Body of pancreas (tissue), 4 donors: ENCODE measurements at regions not wholly inside any gene's neighbourhood (a gene's known extent, or its start where the extent isn't known, plus 50 kb on each side); places are given as distances from the start of the nearest gene placed in this dataset.
A peak's percentile ranks its signal among the peaks of the same experiment; 100 is the strongest.

Experiments
- ATAC-seq: fragments of 150-250 bp; one replicate; pipeline ENCODE4 v1.9.1; 2016
- DNase-seq, 4 donors: peaks; one replicate each; pipeline ENCODE4 v3.0.0-alpha.2; 2019
- H3K27ac ChIP-seq, 4 donors: fragments of 200-600 bp; sonication (generic); 1 replicate in 3 of 4; 2 replicates in 1 of 4; pipeline versions ENCODE4 v1.5.1 to v1.6.1; 2016 to 2019; ENCODE audit warnings: mild to moderate bottlenecking in 1 of 4, mixed read lengths in 1 of 4, moderate library complexity in 1 of 4
- H3K27me3 ChIP-seq, 2 donors: fragments of 200-600 bp; sonication (generic); one replicate each; pipeline ENCODE4 v1.6.0; 2016; ENCODE audit warnings: mild to moderate bottlenecking in 1 of 2
- H3K36me3 ChIP-seq, 2 donors: fragments of 200-600 bp; sonication (generic); replicated peaks in 1 of 2; 2 replicates each; pipeline ENCODE4 v1.5.1; 2016; ENCODE audit warnings: low read depth in 2 of 2; ENCODE audit not compliant: insufficient read depth in 1 of 2
- H3K4me1 ChIP-seq: fragments of 200-600 bp; sonication (generic); one replicate; pipeline ENCODE4 v1.6.0; 2016
- H3K4me3 ChIP-seq, 2 donors: fragments of 200-600 bp; sonication (generic); 1 replicate in 1 of 2; 2 replicates in 1 of 2; pipeline ENCODE4 v1.5.1; 2016 to 2019
- H3K9me3 ChIP-seq, 3 donors: fragments of 200-600 bp; sonication (generic); 1 replicate in 2 of 3; 2 replicates in 1 of 3; pipeline ENCODE4 v1.5.1; 2016
- CTCF ChIP-seq, 7 experiments: fragments of 450-650 bp in 4 of 7; fragments of 200-600 bp in 3 of 7; sonication (generic) in 3 of 7; IDR thresholded peaks; one replicate each; pipeline ENCODE4 v1.5.1; 2016 to 2019; ENCODE audit warnings: antibody characterized with exemption in 7 of 7
- POLR2A ChIP-seq, 3 donors: fragments of 450-650 bp; IDR thresholded peaks; one replicate each; pipeline ENCODE4 v1.6.1; 2016; ENCODE audit warnings: antibody characterized with exemption in 3 of 3, mild to moderate bottlenecking in 2 of 3
- WGBS, 2 donors: methylation state at CpG; one replicate each; pipeline ENCODE4 v1.1.5; 2017; 5-methylcytosine and 5-hydroxymethylcytosine counted together
- intact Hi-C: fragments of 100-400 bp; cut with DNase I; formaldehyde crosslinking; loops from one replicate; pipeline ENCODE4 v1.15.1; 2023

GRCh38 chr6:134495203-134495889, 177.4 kb upstream of the SGK1 start:
- Histone ChIP-seq H3K9me3 (no peaks in the 10 kb centered on the region), H3K36me3 (no peaks in the 10 kb centered on the region), H3K4me3 (no peak overlapping the region), H3K4me1 (peaks cover 12% of the 10 kb centered on the region), H3K27ac (no peak overlapping the region), H3K27me3 (no peaks in the 10 kb centered on the region)
- no peak for DNase-seq
- no peak for ATAC-seq
- WGBS, 2 donors, result 12 to 17% methylated on average over 1 of the region's 1 CpG
- intact Hi-C loops, result no loop called here
- no peak for TF ChIP-seq POLR2A (IDR thresholded peaks at IDR 0.05)
- TF ChIP-seq CTCF (IDR thresholded peaks at IDR 0.05), result no peak

GRCh38 chr6:134493789-134494188, 175.9 kb upstream of the SGK1 start:
- no peak overlapping the region for H3K4me3 ChIP-seq
- no peak for DNase-seq
- TF ChIP-seq CTCF (IDR thresholded peaks at IDR 0.05), result no peak
- TF ChIP-seq POLR2A (IDR thresholded peaks at IDR 0.05), result no peak
- WGBS, 2 donors, result 88 to 92% methylated on average over 3 of the region's 3 CpGs
- no peak for ATAC-seq
- H3K27me3 ChIP-seq, result no peaks in the 10 kb centered on the region
- no peak overlapping the region for H3K27ac ChIP-seq
- H3K9me3 ChIP-seq, result no peaks in the 10 kb centered on the region
- no peaks in the 10 kb centered on the region for H3K36me3 ChIP-seq
- intact Hi-C loops, result no loop called here
- H3K4me1 ChIP-seq, result peaks cover 5% of the 10 kb centered on the region

- H3K27me3 ChIP-seq, result no peaks in the 10 kb centered on the region
- H3K36me3 ChIP-seq, result no peaks in the 10 kb centered on the region
- TF ChIP-seq CTCF (IDR thresholded peaks at IDR 0.05), result no peak
- TF ChIP-seq POLR2A (IDR thresholded peaks at IDR 0.05), result no peak
- intact Hi-C loops, result no loop called here
- ATAC-seq (no peak), DNase-seq (no peak)
- H3K27ac ChIP-seq, result no peak overlapping the region
- H3K9me3 ChIP-seq, result no peaks in the 10 kb centered on the region
- H3K4me1 ChIP-seq, result peaks cover 5% of the 10 kb centered on the region
- 93 to 94% methylated on average over 2 of the region's 2 CpGs for WGBS, 2 donors
- no peak overlapping the region for H3K4me3 ChIP-seq
These were observed 173.6 kb upstream of the SGK1 start for GRCh38 chr6:134491477-134491876.

GRCh38 chr6:134482593-134483270, 164.8 kb upstream of the SGK1 start:
- H3K4me1 ChIP-seq, result peaks cover 37% of the 10 kb centered on the region
- TF ChIP-seq CTCF (IDR thresholded peaks at IDR 0.05) (no peak), POLR2A (IDR thresholded peaks at IDR 0.05) (no peak)
- H3K27me3 ChIP-seq, result no peaks in the 10 kb centered on the region
- DNase-seq, result peak in 1 of 4 donors; percentile 19
- no peak for ATAC-seq
- intact Hi-C loops, result no loop called here
- no peak overlapping the region for H3K4me3 ChIP-seq
- H3K9me3 ChIP-seq, result no peaks in the 10 kb centered on the region
- peak overlapping the region in 1 of 4 donors; percentile 2 for H3K27ac ChIP-seq
- no peaks in the 10 kb centered on the region for H3K36me3 ChIP-seq
- WGBS, 2 donors, result 68 to 69% methylated on average over 12 of the region's 12 CpGs
